Activated CD4-positive, alpha-beta T cell treated with anti-CD3 and anti-CD28 coated beads, Interleukin-2, amount 50 U/mL, for 48 hours (primary cell): ENCODE measurements at regions not wholly inside any gene's neighbourhood (a gene's known extent, or its start where the extent isn't known, plus 50 kb on each side); places are given as distances from the start of the nearest gene placed in this dataset.

ENCODE experiments used
- DNase-seq, 2 experiments: peaks; one replicate each; pipeline ENCODE4 v3.0.0-alpha.2; 2020

DNA sequence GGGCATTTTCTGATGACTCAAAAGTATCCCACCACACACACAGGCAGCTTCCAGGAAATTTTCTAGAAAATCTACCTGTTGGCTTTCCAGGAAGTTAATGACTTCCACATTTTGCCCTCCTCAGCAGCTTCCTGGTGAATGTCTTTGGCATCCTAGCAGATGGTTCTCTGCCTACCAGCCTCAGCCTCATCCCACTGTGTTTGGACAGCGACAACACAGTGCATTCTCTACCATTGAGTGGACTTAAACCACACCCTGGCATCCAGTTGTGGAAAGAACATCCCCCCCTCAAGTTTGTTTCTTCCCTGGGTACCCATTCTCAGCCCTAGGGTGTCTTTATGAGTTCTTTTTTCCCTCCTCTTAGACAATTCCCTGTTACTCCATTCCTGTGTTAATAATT, 50.8 kb upstream of the GADL1 start:
- DNase-seq: no peak

DNA sequence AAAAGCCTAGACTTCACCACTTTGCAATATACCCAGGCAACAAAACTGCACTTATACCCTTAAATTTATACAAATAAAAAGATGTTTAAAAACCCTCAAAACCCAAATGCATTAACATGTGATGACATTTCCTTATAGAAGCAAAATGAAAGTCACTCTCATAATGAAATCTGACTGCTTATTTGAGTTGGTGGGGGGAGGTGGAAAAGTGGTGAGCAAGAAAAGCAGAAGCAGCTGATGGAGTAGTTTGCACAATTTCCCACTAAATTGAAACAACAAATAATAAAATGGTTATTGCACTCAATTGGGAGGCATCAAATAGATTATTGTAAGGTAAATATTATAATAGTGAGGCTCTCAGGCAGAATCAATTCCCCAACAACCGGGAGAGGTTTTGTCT, 54.0 kb upstream of the GADL1 start:
- DNase-seq: no peak

DNA sequence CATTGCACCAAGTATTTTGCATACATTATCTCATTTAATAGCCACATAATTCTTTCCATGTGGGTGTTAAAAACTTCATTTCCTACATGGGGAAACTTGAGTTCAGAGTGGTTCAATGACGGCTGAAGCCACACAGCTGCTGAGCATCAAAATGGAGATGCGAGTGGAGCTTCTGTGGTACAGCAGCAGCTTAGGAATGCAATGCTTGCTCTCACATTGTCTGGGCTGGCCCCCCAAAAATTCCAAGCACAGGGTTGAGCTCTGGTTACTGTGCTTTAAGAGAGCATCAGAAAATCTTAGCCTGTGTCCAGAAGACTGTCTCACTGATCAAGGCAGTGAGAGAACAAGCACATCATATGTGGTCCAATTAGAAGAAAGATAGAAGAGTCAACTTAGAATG, 57.4 kb upstream of the GADL1 start:
- no peak for DNase-seq

DNA sequence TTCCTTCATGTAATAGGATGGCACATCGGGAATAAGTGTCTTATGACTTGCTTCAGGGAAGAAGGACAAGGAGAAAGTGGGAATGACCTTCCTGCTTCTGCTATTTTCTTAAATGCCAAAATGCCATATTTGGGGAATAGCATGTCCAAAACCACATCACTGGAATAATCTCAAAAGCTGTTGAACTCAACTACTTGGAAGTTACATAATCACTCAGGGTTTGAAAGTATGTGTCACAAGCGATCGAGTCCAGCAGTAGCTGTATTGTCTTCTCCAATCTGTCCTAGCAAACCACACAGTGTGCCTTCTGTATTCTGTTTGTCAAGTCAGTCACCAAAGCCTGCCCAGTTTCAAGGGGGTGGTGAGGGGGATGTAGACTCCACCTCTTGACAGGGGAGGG, 58.3 kb upstream of the GADL1 start:
- DNase-seq: no peak

DNA sequence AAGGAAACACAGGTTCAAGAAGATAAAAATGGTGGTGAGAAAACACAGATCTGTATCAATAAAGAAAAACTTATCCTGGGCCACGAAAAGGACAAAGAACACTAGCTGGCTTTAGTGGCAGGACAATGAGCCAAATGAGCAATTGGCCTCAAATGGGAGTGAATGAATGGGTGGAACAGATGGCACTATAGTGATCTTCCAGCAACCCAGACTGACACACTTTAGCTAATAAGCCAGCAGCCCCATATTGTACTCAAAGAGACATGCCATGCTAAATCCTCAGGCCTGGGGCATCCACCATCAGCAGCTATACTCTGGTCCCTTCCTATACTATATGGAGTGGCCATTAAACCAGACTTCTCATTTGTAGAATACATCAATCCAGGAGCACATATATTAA, 60.0 kb upstream of the GADL1 start:
- DNase-seq: no peak

DNA sequence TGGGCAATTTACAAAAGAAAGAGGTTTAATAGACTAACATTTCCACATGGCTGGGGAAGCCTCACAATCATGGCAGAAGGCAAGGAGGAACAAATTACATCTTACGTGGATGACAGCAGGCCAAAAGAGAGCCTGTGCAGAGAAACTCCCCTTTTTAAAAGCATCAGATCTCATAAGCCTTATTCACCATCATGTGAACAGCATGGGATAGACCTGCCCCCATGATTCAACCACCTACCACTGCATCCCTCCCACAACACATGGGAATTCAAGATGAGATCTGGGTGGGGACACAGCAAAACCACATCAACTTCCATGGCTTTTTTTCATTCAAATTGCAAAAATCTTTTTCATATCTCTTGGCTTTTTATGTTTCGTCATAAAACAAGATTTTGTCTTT, 67.6 kb upstream of the GADL1 start:
- no peak for DNase-seq

DNA sequence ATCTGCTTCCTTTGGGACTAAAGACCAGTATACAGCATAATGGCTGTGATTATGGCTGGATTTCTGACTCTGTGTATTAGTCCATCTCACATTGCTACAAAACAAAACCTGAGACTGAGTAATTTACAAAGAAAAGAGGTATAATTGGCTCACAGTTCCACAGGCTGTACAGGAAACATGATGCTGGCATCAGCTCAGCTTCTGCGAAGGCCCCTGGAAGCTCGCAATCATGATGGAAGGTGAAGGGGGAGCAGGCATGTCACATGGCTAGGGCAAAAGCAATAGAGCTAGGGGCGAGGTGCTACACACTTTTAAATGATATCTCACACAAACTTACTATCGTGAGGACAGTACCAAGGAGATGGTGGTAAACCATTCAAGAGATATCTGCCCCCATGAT, 68.0 kb upstream of the GADL1 start:
- DNase-seq: no peak

DNA sequence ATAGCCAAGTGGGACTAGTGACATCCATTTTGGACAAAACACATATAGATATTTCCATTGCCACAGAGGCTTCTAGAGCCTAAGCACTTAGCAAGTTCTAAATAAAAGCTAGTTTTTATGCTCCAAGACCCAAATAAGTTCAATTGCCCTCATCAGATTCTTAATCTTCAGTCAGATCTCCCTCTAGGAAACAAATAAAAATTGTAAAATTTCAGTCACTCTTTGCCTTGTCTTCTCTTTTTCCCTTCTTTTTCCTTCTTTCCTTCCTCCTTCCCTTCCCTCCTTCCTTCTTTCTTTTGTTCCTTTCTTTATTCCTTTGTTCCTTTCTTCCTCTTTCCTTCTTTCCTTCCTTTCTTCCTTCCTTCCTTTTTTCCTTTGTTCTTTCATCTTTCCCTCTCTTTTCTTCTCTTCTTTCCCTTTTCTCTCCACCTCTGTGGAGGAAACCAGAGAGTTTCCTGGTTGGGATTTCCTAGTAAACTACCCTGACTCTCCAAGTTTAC, 68.8 kb upstream of the GADL1 start:
- no peak for DNase-seq

DNA sequence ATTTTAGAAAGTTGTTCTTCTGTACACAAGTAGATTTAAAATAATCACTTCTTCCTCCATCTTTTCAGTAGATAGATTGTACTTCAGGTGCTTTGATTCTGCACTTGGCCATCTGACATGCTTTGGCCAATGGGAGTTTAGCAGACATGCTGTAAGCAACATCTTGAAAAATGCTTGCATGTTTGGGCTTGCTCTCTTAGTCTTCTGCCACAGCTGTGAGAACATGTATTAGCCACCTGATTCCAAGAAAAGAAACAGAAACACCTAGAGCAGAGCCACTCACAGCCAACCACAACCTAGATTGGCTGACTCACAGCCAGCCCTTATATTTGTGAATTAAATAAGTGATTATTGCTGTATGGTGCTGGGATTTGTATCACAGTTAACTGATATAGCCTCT, 70.2 kb upstream of the GADL1 start:
- peak in 1 of 2 experiments; percentile 5 for DNase-seq

DNA sequence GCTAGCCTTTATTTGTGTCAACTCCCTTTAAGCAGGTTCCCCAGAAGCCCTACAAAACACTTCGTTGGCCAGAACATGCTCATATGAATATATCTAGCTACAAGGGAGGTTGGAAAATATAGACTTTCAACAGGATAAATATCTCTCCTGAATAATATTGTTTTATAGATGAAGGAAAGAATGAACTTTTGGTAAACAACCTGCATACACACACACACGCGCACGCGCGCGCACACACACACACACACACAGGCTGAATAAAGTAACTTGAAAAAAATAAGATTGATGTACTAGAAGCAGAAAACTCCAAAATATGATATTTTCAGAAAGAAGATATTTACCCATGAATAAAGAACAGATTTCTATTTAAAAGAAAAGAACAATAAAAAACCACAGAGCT, 72.4 kb upstream of the GADL1 start:
- no peak for DNase-seq

DNA sequence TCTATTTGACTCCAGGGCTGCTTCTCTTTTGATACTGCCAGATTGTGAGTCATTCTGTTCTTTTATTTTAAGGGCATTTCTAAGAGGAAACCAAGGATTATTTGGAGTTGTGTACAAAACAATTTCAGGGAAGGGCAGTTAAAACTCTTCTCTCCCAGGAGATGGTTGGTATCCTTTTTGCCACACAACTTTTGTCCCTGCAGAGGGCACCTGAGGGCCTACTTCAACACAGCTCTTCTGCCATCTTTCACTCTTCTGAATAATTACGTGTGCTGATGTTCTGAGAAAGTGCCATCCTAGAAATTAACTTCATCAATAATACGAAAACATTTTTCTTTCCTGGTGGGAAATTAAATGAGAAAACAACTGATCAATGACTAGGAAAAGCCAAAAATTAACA, 75.7 kb upstream of the GADL1 start:
- DNase-seq: no peak

DNA sequence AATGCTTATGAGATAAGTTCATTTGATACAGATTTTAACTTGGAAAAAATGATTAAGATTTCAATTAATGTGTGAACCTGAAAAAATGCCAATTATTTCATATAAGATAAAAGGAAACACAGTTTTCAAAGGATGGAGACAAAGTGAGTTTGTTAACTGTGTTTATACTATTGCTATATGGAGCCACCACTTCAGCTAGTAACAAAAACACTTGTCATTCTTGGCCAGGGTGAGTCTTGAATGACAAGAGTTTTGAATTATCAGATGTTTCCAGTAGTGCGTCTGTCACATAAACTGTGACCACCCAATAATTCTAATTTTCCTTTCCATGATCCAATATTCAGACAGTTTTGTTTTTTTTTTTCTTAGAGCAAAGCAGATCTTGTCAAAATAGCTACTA, 78.0 kb upstream of the GADL1 start:
- DNase-seq: no peak

DNA sequence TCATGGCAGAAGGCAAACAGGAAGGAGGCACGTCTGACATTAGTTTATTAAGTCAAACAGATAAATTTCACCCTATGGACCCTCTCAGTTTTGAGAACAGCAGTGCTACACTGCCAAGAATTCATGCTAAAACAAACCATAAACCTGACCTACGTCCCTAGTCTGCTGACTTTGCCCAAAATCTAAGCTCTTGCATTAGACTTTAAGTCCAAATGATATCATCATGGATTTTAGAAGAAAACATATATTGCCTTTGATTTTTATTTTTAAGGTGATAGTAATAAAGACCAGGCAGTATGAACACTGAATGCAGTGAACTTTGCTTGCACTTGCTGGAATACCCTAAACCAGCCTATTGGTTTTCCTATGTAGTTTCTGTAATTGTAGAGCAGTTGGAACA, 79.6 kb upstream of the GADL1 start:
- no peak for DNase-seq

DNA sequence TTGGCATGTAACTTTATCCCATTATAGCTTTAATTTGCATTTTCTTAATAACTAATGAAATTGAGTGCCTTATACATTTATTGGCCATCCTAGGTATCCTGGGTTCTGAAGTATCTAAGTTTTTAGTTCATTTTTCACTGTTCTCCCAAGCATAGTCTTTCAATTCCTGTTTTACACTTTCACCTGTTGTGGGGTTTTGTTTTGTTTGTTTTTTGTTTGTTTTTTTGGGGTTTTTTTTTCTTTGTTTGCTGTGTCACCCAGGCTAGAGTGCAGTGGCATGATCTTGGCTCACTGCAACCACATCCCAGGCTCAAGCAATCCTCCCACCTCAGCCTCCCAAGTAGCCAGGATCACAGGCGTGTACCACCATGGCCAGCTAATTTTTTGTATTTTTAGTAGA, 83.1 kb upstream of the GADL1 start:
- no peak for DNase-seq

DNA sequence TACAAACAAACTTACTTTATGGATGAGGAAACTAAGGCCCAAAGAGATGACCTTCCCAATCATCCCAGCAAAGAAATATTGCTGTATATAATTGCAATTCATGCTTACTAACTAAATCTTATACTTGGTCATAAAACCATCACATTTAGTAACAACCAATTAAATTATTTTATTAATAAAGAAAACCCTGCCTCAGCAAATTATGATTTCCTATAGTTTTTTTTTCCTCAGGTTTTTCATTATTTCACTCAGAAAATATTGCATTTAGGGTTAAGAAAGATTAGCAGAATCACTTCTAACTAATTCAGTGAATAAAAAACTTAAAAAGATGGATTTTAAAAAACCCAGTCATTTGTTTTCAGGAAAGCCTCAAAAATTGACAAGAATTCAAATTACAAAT, 86.5 kb upstream of the GADL1 start:
- no peak for DNase-seq

DNA sequence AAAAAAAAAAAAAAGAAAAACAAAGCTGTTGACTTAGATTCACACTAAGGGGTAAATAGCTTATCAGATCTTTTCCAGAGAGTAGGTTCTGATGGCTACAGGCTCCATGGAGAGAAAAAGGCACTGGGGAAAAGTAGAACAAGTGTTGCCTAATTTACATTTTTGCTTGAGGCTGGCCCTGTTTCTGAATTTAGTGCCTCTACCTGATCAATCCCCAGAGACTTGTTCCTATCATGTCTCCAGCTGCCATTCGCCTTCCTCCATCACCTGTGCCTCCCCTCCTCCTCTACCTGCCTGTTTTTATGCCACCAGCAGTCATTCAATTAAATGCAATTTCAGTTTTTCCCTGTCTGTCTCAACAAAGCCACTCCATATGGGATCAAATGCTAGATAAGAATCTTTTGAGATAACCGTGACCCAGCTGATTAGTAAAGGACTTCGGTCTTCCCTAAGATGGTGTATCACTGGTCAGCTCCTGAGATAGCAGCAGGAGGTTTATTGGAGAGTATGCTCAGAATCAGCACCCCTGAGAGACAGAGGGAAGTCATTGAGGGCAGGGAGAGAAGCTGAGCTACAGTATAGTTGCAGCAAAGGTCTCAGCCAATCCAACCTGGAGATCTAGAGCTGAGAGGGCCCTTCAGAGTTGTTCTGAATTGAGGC, 88.1 kb upstream of the GADL1 start:
- DNase-seq: no peak

DNA sequence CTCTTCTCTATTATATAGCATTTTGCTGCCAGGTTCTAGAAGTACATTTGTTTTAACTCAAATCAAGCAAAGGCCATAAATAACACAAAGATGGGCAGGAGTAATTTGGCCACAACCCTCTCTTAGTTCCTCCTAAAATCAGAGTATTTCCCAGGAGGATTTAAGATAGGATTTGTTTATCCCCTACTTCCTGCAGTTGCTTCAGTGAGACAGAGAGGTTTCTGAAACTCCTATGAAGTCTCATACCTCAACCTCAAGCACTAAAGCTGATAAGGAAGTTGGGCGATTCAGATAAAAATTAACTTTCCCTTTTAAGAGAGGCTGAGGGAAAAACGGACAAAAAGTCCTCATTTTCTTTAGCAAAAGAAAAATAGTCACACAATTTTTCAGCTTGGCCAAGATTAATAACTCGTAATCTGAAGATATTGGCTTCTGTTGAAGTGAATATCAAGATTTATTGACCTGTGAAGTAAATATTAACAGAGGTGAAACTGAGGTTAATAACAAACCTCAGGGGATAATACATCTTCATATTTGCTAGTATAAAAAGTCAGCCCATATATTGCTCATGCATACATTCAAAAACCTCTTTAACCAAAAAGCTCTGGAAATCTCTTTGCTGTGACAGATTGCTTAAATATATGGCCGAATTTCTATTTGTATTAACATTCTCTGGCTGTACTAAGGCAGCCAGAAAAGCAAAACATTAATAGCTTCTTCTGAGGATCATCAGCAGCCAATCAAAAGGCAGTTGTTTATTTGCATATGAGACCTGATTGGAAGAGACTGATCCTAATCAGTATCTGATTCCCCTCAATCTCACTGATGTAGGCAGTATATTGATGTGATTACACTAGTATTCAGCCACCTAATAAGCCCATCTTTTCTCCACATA, 90.6 kb upstream of the GADL1 start:
- no peak for DNase-seq

DNA sequence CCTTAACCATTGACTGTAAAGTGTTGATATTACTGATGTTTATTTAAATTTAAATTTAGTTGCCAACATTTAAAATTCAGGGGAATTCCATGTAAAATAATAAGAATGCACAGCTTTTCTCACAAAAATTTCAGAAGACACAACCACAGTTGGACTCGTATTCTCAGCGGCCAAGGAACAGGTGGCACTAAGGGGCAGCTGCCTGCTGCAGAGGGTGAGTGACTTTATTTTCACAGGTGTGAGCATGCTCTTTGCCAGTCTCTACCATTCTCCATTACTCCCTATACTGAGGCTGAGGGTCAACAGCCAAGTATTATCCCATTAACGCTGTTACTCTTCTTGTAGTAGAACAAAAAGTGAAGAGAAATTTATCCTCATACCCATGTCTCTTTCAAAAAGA, 92.1 kb upstream of the GADL1 start:
- DNase-seq: no peak

DNA sequence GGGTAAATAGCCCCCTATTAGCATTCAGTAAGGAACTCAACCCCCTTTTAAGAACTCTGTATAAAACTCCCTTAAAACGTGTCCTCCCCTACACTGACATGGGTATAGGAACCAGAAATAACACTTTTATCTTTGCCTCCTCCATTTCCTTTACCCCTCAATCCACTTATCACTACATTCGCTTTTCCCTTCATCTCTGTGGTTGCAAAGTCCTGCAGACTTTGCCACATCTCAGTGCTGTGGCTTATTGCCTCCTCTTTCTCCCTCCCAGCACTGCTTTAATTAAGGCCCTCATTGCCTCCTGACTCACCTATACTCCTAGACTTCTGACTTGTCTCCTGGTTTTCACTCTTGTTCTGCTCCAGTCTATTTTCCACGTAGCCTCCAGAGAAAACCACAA, 94.3 kb upstream of the GADL1 start:
- DNase-seq: no peak

DNA sequence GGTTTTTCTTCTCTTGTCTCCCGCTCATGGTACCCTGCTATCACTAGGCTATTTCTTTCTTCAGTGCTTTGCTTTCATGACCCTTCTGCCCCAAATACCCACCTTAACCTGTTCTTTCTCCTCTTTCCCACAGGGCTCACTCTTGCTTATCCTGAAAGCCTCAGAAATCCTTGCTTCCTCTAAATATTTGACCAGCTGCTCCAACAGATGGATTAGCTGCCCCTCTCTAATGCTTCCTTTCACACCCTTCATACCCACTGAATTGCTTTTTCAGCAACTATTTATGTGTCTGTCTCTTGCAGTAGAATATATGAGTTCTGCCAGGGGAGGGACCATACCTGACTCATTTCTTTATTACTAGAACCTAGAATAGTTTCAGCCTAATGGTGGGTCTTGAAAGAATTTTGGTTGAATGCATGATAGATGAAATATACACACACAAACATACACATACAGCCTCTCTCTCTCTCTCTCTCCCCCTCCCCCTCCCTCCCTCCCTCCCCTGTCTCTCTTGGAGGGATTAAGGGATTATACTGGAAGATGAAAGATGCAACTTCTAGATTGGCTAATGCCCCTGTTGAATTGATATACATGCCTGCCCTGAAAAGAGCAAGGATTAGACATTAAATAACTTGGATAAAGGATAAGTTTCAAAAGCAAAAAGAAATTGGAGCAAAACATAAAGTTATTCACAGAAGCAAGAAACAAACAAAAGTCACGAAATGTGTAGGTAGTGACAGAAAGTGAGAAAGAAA, 95.0 kb upstream of the GADL1 start:
- DNase-seq: no peak

DNA sequence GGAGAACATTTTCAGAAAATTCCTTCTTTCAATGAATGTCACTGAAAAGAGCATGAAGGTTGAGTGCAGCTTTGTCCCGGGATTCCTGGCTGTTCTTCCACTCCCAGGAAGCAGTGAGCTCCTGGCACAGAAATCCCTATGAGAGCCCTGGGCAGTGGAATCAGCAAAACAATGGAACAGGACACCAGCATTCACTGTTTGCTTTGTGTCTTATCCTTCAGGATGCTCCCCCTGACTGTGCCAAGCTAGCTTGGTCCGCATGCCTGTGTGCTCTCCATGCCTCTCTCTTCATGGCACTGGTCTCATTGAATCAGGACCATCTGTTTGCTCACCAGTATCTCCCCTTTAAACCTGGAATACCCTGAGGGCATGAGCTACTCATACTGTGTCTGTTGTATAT, 102.0 kb upstream of the GADL1 start:
- no peak for DNase-seq

DNA sequence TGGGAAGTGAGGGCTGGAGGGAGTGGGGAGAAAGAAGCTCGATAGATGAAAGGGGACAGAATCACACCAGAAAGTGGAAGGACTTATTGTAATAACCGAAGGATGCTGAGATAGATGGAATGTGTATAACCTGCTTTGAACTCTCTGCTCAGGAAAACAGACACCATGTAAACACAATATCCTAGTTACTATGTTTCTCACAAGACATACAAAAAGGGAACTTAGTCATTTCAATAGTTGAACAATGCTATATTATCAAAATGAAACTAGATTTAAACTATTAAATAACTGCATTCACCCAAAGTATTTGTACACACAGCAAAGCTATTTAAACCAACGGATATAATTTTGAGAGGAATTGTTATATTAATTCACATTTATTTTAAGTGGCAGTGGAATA, 108.3 kb upstream of the GADL1 start:
- no peak for DNase-seq

DNA sequence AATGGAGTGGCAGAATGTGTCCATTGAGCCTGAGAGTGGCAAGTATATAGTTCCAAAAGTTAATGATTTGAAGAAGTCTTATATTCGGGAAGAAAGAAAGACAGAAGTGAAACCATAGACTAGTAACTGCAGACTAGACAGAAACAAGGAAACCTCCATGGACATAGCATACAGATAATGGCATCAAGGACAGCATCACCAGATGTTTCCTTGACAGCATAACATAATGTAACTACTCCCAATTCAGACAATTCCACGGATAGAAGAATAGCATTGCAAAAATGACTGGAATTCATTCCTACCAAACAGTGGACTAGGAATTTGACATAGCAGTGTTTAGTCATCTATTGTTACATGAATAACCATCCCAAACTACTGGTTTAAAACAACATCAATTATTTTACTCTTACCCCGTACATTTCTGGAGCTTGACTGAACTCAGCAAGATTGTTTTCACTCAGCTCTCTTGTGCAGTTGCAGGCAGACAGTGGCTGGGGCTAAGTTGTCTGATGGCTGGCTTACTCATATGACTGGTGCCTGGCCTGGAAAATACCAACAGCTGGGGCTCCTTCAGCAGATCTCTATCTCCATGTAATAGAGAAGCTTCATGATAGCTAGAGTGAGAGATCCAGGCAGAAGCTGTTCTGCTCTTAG, 109.7 kb upstream of the GADL1 start:
- no peak for DNase-seq
